ENCODE measurements at regions not wholly inside any gene's neighbourhood (a gene's known extent, or its start where the extent isn't known, plus 50 kb on each side); places are given as distances from the start of the nearest gene placed in this dataset.

GRCh38 chr15:93141371-93141794 lies 52.4 kb upstream of the RGMA start:
- no peak overlapping the region for H3K18ac ChIP-seq (ENCODE audit: low read depth, low read length)
- POLR2A ChIA-PET (ENCODE audit: unreplicated experiment): no interaction called here
- BruUV-seq (replicated peaks): no TSS peak

More at GRCh38 chr15:93141371-93141794, 52.4 kb upstream of the RGMA start:
- H3K9me3 ChIP-seq (ENCODE audit: control insufficient read depth, insufficient read depth, low read length): peaks cover 34% of the 10 kb centered on the region
- H4K91ac ChIP-seq (ENCODE audit: insufficient read depth, low read depth, low read length): no peak overlapping the region
- H3K4ac ChIP-seq (ENCODE audit: low read depth, low read length): no peak overlapping the region
- no peaks in the 10 kb centered on the region for H3K4me1 ChIP-seq (ENCODE audit: control insufficient read depth, insufficient read depth, low read length)
- H3K23ac ChIP-seq (ENCODE audit: low read depth, low read length): no peak overlapping the region
- H3K4me2 ChIP-seq (ENCODE audit: low read depth, low read length): no peak overlapping the region
- H3K14ac ChIP-seq (replicated peaks; ENCODE audit: low read depth, low read length): no peak overlapping the region
- ATAC-seq (ENCODE audit: low read depth): no peak
- no peak overlapping the region for H2BK20ac ChIP-seq (ENCODE audit: low read depth, low read length)
- H2BK5ac ChIP-seq (ENCODE audit: low read depth, low read length, poor library complexity, severe bottlenecking): no peak overlapping the region
- H3K27me3 ChIP-seq (ENCODE audit: control insufficient read depth, insufficient read depth, low read length): no peaks in the 10 kb centered on the region
- TF ChIP-seq POLR2A (IDR thresholded peaks at IDR 0.05; ENCODE audit: low read depth, low read length) (no peak), MAFK (IDR thresholded peaks at IDR 0.05; ENCODE audit: low read depth, low read length) (no peak), CTCF (conservative IDR thresholded peaks at IDR 0.05; ENCODE audit: low read depth, low read length) (no peak)
- WGBS, 2 experiments (ENCODE audit: extremely low coverage in 2 of 2, insufficient read length in 1 of 2): 56% methylated on average over 5 of the region's 8 CpGs; no CpG with 5 or more reads in 1 of the 2 experiments
- DNase-seq: no peak
- no peak overlapping the region for H3K56ac ChIP-seq (ENCODE audit: extremely low read depth, insufficient read depth, low read length)
- in situ Hi-C loops (cut with MboI; ENCODE audit: low sequenced_read_pairs): no loop called here
- no peak overlapping the region for H2AK5ac ChIP-seq (ENCODE audit: low read depth, low read length)
- no peak overlapping the region for H3K4me3 ChIP-seq (ENCODE audit: insufficient read depth, low read depth, low read length)
- H4K5ac ChIP-seq (ENCODE audit: low read depth, low read length): no peak overlapping the region
- no peak overlapping the region for H3K9ac ChIP-seq (ENCODE audit: low read depth, low read length)
- no peaks in the 10 kb centered on the region for H3K79me1 ChIP-seq (ENCODE audit: low read depth in 1 of 2, low read length in 2 of 2)
- no peak overlapping the region for H2BK15ac ChIP-seq (ENCODE audit: low read depth, low read length)
- no peak overlapping the region for H4K8ac ChIP-seq (ENCODE audit: low read depth in 2 of 2, low read length in 2 of 2)
- no peaks in the 10 kb centered on the region for H4K20me1 ChIP-seq (ENCODE audit: insufficient read depth, low read length)
- dilution Hi-C loops (cut with HindIII; ENCODE audit: low sequenced_read_pairs, unreplicated experiment): no loop called here
- intact Hi-C loops (cut with micrococcal nuclease): no loop called here
- H2BK120ac ChIP-seq (ENCODE audit: low read depth, low read length): no peak overlapping the region
- no peaks in the 10 kb centered on the region for H3K36me3 ChIP-seq (ENCODE audit: control insufficient read depth, insufficient read depth, low read length)
- CTCF ChIA-PET: no interaction called here
- H2AFZ ChIP-seq (replicated peaks; ENCODE audit: low read length, poor library complexity): no peak overlapping the region
- no peak overlapping the region for H2AK9ac ChIP-seq (replicated peaks; ENCODE audit: low read depth, low read length, poor library complexity)
- H3K9me1 ChIP-seq (ENCODE audit: insufficient read depth, low read length): no peaks in the 10 kb centered on the region
- H3K27ac ChIP-seq (ENCODE audit: insufficient read depth, low read length): no peak overlapping the region
